ACC112 (cell line): ENCODE measurements at regions not wholly inside any gene's neighbourhood (a gene's known extent, or its start where the extent isn't known, plus 50 kb on each side); places are given as distances from the start of the nearest gene placed in this dataset.
A peak's percentile ranks its signal among the peaks of the same experiment; 100 is the strongest.

Experiments used
- H2AFZ ChIP-seq: fragments of 200-600 bp; sonication (generic); one replicate; pipeline ENCODE4 v1.6.0; 2017; ENCODE audit warnings: antibody characterized with exemption, low read length; ENCODE audit not compliant: unreplicated experiment
- H3K27ac ChIP-seq: fragments of 200-600 bp; sonication (generic); 2 replicates; pipeline ENCODE4 v1.5.1; 2014; ENCODE audit warnings: low read depth, mild to moderate bottlenecking, antibody characterized with exemption, low read length, moderate library complexity
- H3K27me3 ChIP-seq: fragments of 200-600 bp; sonication (generic); 2 replicates; pipeline ENCODE4 v1.6.1; 2014; ENCODE audit warnings: mild to moderate bottlenecking, antibody characterized with exemption, low read length, moderate library complexity, mixed read lengths; ENCODE audit not compliant: insufficient read depth
- H3K36me3 ChIP-seq: fragments of 200-600 bp; sonication (generic); 2 replicates; pipeline ENCODE4 v1.6.1; 2016; ENCODE audit warnings: mild to moderate bottlenecking, antibody characterized with exemption, low read length, moderate library complexity, mixed read lengths; ENCODE audit not compliant: insufficient read depth
- H3K4me1 ChIP-seq: fragments of 200-600 bp; sonication (generic); one replicate; pipeline ENCODE4 v1.6.1; 2016; ENCODE audit warnings: low read length, mixed read lengths; ENCODE audit not compliant: insufficient read depth, unreplicated experiment, control insufficient read depth
- H3K4me3 ChIP-seq: fragments of 200-600 bp; sonication (generic); 2 replicates; pipeline ENCODE4 v1.5.1; 2014; ENCODE audit warnings: mild to moderate bottlenecking, low read depth, low read length
- H3K79me2 ChIP-seq: fragments of 200-600 bp; sonication (generic); one replicate; pipeline ENCODE4 v1.6.0; 2016; ENCODE audit warnings: low read length; ENCODE audit not compliant: control insufficient read depth, unreplicated experiment, insufficient read depth

DNA sequence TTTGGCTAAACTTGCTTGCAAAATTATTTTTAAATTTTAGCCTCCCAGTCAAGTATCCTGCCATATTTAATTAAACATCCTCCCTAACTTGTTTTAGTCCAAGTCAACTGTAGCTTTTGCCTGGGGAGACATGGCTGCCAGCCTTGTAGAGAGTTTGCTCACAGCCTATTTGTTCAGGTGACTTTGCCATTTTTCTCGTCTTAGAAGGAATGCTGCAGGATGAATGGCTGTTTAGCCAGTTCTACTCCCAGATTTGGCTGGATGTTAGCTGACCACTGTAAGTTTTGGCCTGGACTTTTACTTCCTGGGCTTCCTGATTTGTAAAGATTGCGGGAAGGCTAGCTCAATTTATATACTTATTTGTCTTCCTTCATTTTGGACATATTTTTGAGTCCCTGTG, 236.4 kb upstream of the SGO1 start:
- no peaks in the 10 kb centered on the region for H3K27me3 ChIP-seq
- H3K79me2 ChIP-seq: no peaks in the 10 kb centered on the region
- no peak overlapping the region for H3K27ac ChIP-seq
- no peak overlapping the region for H2AFZ ChIP-seq
- no peak overlapping the region for H3K4me3 ChIP-seq
- no peaks in the 10 kb centered on the region for H3K4me1 ChIP-seq
- H3K36me3 ChIP-seq: no peaks in the 10 kb centered on the region

DNA sequence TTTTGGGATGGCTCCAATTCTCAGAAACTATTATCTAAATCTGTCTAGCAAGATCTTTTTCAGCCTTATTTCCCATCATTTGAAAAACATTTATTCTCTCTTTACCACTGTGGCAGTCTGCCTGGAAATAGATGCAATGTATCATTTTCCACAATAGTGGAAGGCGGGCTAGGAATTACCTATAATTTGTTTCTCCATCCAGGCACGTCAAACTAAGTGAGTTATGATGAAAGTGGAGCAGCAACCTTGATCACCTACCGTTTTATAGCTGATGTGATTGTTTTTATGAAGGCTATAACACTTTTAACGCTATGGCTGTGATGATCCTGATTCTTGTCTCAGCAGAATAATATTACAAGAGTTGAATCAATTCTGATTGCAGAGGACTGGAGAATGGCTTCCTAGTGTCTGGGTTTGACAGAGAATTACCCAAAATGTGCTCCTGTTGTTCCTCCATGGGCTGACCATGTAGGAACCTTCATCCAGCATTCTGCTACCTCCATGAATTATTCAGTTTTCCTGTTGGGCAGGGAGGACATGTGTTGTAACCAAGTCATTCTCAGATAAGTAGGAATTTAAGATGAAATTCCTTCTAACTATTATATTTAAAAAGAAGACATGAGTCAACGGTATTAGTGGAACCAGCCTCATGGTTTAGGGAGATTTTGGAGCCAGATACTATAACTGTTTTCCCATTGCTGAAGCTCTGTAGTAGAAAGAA, 231.5 kb upstream of the SGO1 start:
- Histone ChIP-seq H3K4me3 (no peak overlapping the region), H3K27ac (no peak overlapping the region), H3K79me2 (no peaks in the 10 kb centered on the region), H3K27me3 (peaks cover 9% of the 10 kb centered on the region; the same call in 1 of the 2 replicates), H2AFZ (no peak overlapping the region), H3K4me1 (no peaks in the 10 kb centered on the region), H3K36me3 (no peaks in the 10 kb centered on the region)

DNA sequence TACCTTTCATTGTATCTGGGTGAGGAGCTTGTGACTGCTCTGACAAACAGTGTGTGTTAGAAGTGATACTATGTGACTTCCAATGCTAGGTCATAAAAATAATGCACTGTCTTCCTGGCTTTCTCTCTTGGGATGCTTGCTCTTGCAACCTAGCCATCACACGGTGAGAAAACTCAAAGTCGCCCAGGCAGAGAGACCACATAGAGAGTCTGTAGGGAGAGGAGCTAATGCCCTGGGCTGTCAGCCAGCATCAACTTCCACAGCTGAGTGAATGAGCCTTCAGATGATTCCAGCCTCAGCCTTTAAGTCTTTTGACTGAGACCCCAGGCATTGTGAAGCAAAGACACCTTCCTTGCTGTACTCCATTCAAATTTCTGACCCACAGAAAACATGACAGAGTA, 220.6 kb upstream of the SGO1 start:
- Histone ChIP-seq H3K27me3 (0 out of 2 replicates have a peak, but pooled peaks cover 3% of the 10 kb centered on the region), H3K27ac (no peak overlapping the region), H3K4me3 (no peak overlapping the region), H3K79me2 (no peaks in the 10 kb centered on the region), H3K36me3 (no peaks in the 10 kb centered on the region), H2AFZ (no peak overlapping the region), H3K4me1 (peaks cover 3% of the 10 kb centered on the region)

DNA sequence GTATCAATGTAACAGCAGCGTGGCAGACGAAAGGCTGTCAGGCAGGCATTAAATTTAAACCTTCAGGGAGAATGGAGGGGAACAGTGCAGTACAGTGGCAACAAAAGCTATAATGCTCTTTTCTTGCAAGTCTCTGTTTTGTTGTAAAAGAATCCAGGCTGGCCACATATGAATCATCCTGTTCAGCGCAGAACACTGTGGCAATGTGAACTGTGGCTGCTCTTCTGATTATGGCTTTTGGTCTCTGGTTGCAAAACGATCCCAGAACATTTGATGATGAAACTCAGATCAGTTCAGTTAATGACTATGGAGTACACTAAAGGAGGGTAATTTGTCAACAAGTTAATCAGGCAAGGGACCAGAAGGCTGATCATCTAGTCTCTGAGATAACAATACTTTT, 219.7 kb upstream of the SGO1 start:
- Histone ChIP-seq H3K27me3 (no peaks in the 10 kb centered on the region), H3K36me3 (no peaks in the 10 kb centered on the region)

GRCh38 chr3:20405231-20405630, 219.2 kb upstream of the SGO1 start:
- H3K79me2 ChIP-seq: no peaks in the 10 kb centered on the region
- H2AFZ ChIP-seq: no peak overlapping the region
- no peaks in the 10 kb centered on the region for H3K27me3 ChIP-seq
- no peak overlapping the region for H3K4me3 ChIP-seq
- H3K36me3 ChIP-seq: no peaks in the 10 kb centered on the region
- H3K27ac ChIP-seq: no peak overlapping the region
- peaks cover 3% of the 10 kb centered on the region for H3K4me1 ChIP-seq

More for the DNA sequence above, 219.7 kb upstream of the SGO1 start:
- H3K79me2 ChIP-seq: no peaks in the 10 kb centered on the region
- H3K4me3 ChIP-seq: no peak overlapping the region
- H3K4me1 ChIP-seq: peaks cover 3% of the 10 kb centered on the region
- no peak overlapping the region for H2AFZ ChIP-seq
- no peak overlapping the region for H3K27ac ChIP-seq

- Histone ChIP-seq H3K36me3 (no peaks in the 10 kb centered on the region), H2AFZ (no peak overlapping the region), H3K27me3 (no peaks in the 10 kb centered on the region), H3K4me1 (peaks cover 3% of the 10 kb centered on the region), H3K79me2 (no peaks in the 10 kb centered on the region), H3K27ac (no peak overlapping the region), H3K4me3 (no peak overlapping the region)
Observed at GRCh38 chr3:20404741-20405100, 218.7 kb upstream of the SGO1 start.

GRCh38 chr3:20403986-20404740, 218.2 kb upstream of the SGO1 start:
- Histone ChIP-seq H3K27ac (no peak overlapping the region), H3K36me3 (no peaks in the 10 kb centered on the region), H3K4me3 (no peak overlapping the region), H2AFZ (no peak overlapping the region), H3K27me3 (no peaks in the 10 kb centered on the region), H3K4me1 (peaks cover 3% of the 10 kb centered on the region), H3K79me2 (no peaks in the 10 kb centered on the region)

- H2AFZ ChIP-seq: peak overlapping the region; percentile 32
Observed at GRCh38 chr3:20401253-20401652, 215.2 kb upstream of the SGO1 start.

DNA sequence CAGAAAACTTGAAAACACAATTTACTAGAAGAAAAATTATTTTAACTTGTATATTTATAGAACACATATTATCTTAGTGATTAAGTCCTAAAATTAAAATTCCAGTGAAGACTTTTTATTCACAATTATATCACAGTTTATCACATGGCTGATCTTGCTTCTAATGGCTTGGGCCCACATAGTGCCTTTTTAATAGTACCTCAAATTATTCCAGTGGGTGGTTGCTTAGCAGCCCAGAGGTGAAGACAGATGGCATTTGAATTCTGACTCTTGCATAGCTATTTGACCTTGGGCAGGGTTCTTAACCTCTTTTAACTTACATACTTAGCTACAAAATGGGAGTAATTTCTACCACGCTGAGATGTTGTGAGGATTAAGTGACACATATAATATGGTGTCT, 214.7 kb upstream of the SGO1 start:
- Histone ChIP-seq H3K4me3 (no peak overlapping the region), H3K79me2 (no peaks in the 10 kb centered on the region), H3K4me1 (no peaks in the 10 kb centered on the region), H2AFZ (no peak overlapping the region), H3K27me3 (no peaks in the 10 kb centered on the region), H3K36me3 (no peaks in the 10 kb centered on the region), H3K27ac (no peak overlapping the region)

More at GRCh38 chr3:20401253-20401652, 215.2 kb upstream of the SGO1 start:
- no peak overlapping the region for H3K4me3 ChIP-seq
- no peaks in the 10 kb centered on the region for H3K4me1 ChIP-seq
- H3K27me3 ChIP-seq: no peaks in the 10 kb centered on the region
- H3K36me3 ChIP-seq: no peaks in the 10 kb centered on the region
- H3K27ac ChIP-seq: 0 out of 2 replicates have a peak overlapping the region, but pooled peaks have one; percentile 9
- no peaks in the 10 kb centered on the region for H3K79me2 ChIP-seq

DNA sequence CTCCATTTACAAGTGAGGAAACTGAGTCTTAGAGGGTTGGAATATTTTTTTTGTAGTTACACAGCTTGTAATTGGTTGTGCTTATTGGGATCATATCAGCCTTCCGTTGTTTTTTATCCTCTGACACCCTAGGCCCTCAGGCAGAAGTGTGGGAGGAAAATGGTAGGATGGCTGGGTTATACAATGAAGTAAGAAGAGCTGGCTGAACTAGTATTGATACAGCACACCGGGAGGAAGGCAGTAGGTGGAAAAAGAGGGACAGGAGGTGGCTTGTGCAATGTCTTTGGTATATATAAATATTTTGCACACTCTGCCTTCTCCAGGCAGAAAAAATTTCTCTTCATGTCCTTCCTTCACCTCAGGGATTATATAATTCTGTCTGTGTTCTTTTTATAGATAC, 214.3 kb upstream of the SGO1 start:
- Histone ChIP-seq H2AFZ (no peak overlapping the region), H3K27ac (no peak overlapping the region), H3K4me1 (no peaks in the 10 kb centered on the region), H3K36me3 (no peaks in the 10 kb centered on the region), H3K79me2 (no peaks in the 10 kb centered on the region), H3K4me3 (no peak overlapping the region), H3K27me3 (no peaks in the 10 kb centered on the region)

GRCh38 chr3:20396335-20396734, 210.3 kb upstream of the SGO1 start:
- Histone ChIP-seq H3K4me3 (no peak overlapping the region), H3K36me3 (no peaks in the 10 kb centered on the region), H3K4me1 (no peaks in the 10 kb centered on the region), H3K27me3 (no peaks in the 10 kb centered on the region), H3K79me2 (no peaks in the 10 kb centered on the region), H2AFZ (no peak overlapping the region), H3K27ac (no peak overlapping the region)
